GM19397 (cell line): ENCODE measurements at regions not wholly inside any gene's neighbourhood (a gene's known extent, or its start where the extent isn't known, plus 50 kb on each side); places are given as distances from the start of the nearest gene placed in this dataset.
A peak's percentile ranks its signal among the peaks of the same experiment; 100 is the strongest.

Experiments used
- ATAC-seq: cut with Tn5 transposase; IDR thresholded peaks from one replicate; pipeline ENCODE4 v1.9.1; 2021; ENCODE audit warnings: mild to moderate bottlenecking, moderate library complexity; ENCODE audit not compliant: unreplicated experiment

- no peak for ATAC-seq
These were observed 199.4 kb upstream of the ARID1B start for GRCh38 chr6:156577749-156578148.

GRCh38 chr6:156575361-156575760, 201.8 kb upstream of the ARID1B start:
- no peak for ATAC-seq

- ATAC-seq: no peak
These were observed 212.4 kb upstream of the ARID1B start for GRCh38 chr6:156564807-156565149.

GRCh38 chr6:156564127-156564806, 212.9 kb upstream of the ARID1B start:
- peak; percentile 94 for ATAC-seq

GRCh38 chr6:156563714-156564113, 213.5 kb upstream of the ARID1B start:
- no peak for ATAC-seq

GRCh38 chr6:156562636-156563035, 214.5 kb upstream of the ARID1B start:
- no peak for ATAC-seq

- ATAC-seq: no peak
These were observed 215.2 kb upstream of the ARID1B start for GRCh38 chr6:156562019-156562418.

GRCh38 chr6:156560476-156560875, 216.7 kb upstream of the ARID1B start:
- ATAC-seq: no peak

GRCh38 chr6:156559162-156559690, 218.0 kb upstream of the ARID1B start:
- ATAC-seq: no peak

- no peak for ATAC-seq
These were observed 219.3 kb upstream of the ARID1B start for GRCh38 chr6:156557911-156558259.

GRCh38 chr6:156557251-156557910, 219.8 kb upstream of the ARID1B start:
- ATAC-seq: no peak

- no peak for ATAC-seq
These were observed 220.4 kb upstream of the ARID1B start for GRCh38 chr6:156556811-156557210.

- ATAC-seq: no peak
These were observed 222.1 kb upstream of the ARID1B start for GRCh38 chr6:156555116-156555515.

- no peak for ATAC-seq
These were observed 223.0 kb upstream of the ARID1B start for GRCh38 chr6:156554160-156554559.

- ATAC-seq: no peak
These were observed 224.3 kb upstream of the ARID1B start for GRCh38 chr6:156552849-156553248.

- no peak for ATAC-seq
These were observed 226.2 kb upstream of the ARID1B start for GRCh38 chr6:156550949-156551348.

- ATAC-seq: no peak
These were observed 231.2 kb upstream of the ARID1B start for GRCh38 chr6:156545931-156546330.

- no peak for ATAC-seq
These were observed 232.2 kb upstream of the ARID1B start for GRCh38 chr6:156545021-156545420.

- ATAC-seq: no peak
These were observed 233.1 kb upstream of the ARID1B start for GRCh38 chr6:156544046-156544445.

GRCh38 chr6:156543431-156543830, 233.7 kb upstream of the ARID1B start:
- no peak for ATAC-seq

GRCh38 chr6:156538875-156539660, 238.1 kb upstream of the ARID1B start:
- no peak for ATAC-seq

GRCh38 chr6:156534594-156534993, 242.6 kb upstream of the ARID1B start:
- no peak for ATAC-seq
